Natural killer cell treated with Interleukin-12 subunit alpha and Interleukin-12 subunit beta and Interleukin-15 and Interleukin-18, amount 100 ng/mL, for 72 hours (primary cell): ENCODE measurements at regions not wholly inside any gene's neighbourhood (a gene's known extent, or its start where the extent isn't known, plus 50 kb on each side); places are given as distances from the start of the nearest gene placed in this dataset.
"Not testable (repeated sequence)": the region's sequence is repeated elsewhere in the genome, so short reads cannot be mapped to it uniquely, and the experiment has no call there.

Source experiments
- ATAC-seq, 2 donors: fragments of 150-1000 bp; cut with Tn5 transposase in 1 of 2; sonication (Bioruptor Pico), chemical (Tn5 transposase) in 1 of 2; 2 replicates each; pipeline ENCODE4 v1.10.0; 2021
- DNase-seq: peaks from one replicate; pipeline ENCODE4 v3.0.0; 2022; ENCODE audit warnings: low spot score
- H3K27ac Mint-ChIP-seq, 2 donors: 1 replicate in 1 of 2; 2 replicates in 1 of 2; pipeline ENCODE4 v1.8.0; 2022; ENCODE audit warnings: mixed read lengths in 2 of 2, mild to moderate bottlenecking in 1 of 2, moderate library complexity in 1 of 2
- H3K27me3 Mint-ChIP-seq, 2 donors: 1 replicate in 1 of 2; 2 replicates in 1 of 2; pipeline ENCODE4 v1.8.0; 2022; ENCODE audit warnings: mixed read lengths in 2 of 2
- H3K36me3 Mint-ChIP-seq: one replicate; pipeline ENCODE4 v1.8.0; 2022; ENCODE audit warnings: mixed read lengths
- H3K4me1 Mint-ChIP-seq, 2 donors: 1 replicate in 1 of 2; 2 replicates in 1 of 2; pipeline ENCODE4 v1.8.0; 2022; ENCODE audit warnings: low read depth in 2 of 2, mixed read lengths in 2 of 2, mild to moderate bottlenecking in 1 of 2
- H3K4me3 Mint-ChIP-seq: one replicate; pipeline ENCODE4 v1.8.0; 2022; ENCODE audit warnings: mixed read lengths
- H3K9me3 Mint-ChIP-seq: 2 replicates; pipeline ENCODE4 v1.8.0; 2022; ENCODE audit warnings: mixed read lengths

DNA sequence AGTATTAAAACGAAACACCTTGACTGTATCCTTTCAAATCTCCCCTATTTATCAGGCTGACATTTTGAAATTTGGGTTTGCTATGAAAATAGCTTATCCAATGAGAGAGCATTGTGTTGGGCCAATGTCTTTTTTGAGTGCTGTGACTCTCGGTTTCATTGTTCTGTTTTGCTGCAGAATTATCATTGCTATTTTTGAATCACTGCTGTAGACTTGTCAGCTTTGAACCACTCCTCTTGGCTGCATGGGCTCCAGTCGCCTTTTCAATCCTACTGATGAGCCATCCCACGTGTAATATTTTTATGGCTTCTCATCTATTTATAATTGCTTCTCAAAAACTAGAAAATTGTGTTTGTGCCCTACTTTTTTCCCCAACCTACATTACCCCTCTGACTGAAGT, 322.8 kb downstream of the LNPK start:
- no peaks in the 10 kb centered on the region for H3K36me3 Mint-ChIP-seq
- H3K4me1 Mint-ChIP-seq, result no peaks in the 10 kb centered on the region
- H3K27ac Mint-ChIP-seq, result no peak overlapping the region
- DNase-seq (no peak), ATAC-seq (no peak)
- H3K27me3 Mint-ChIP-seq, result peaks cover 5 to 35% of the 10 kb centered on the region in 2 donors
- H3K9me3 Mint-ChIP-seq, result no peaks in the 10 kb centered on the region
- no peak overlapping the region for H3K4me3 Mint-ChIP-seq

DNA sequence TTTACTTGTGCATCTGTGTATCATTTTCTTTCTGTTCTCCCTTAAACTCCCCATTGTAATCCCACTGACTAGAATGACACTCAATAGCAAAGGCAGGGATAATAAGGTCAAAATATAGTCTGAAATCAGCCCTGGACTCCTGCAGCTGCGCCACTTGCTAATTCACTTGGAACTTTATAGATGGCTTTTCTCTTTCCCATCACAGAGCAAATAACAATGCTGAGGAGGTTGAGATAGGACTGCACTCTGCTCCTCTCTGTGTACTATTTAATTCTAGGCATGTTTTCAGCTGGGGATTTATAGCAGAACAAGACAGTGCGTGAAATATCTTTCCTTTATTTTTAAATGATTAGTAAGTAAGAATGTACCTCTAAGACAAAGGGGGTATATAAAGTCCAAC, 324.2 kb downstream of the LNPK start:
- Mint-ChIP-seq H3K4me3 (no peak overlapping the region), H3K9me3 (no peaks in the 10 kb centered on the region), H3K27ac (no peak overlapping the region), H3K36me3 (no peaks in the 10 kb centered on the region), H3K4me1 (no peaks in the 10 kb centered on the region), H3K27me3 (peaks cover 2 to 26% of the 10 kb centered on the region in 2 donors)
- DNase-seq (no peak), ATAC-seq (no peak)

DNA sequence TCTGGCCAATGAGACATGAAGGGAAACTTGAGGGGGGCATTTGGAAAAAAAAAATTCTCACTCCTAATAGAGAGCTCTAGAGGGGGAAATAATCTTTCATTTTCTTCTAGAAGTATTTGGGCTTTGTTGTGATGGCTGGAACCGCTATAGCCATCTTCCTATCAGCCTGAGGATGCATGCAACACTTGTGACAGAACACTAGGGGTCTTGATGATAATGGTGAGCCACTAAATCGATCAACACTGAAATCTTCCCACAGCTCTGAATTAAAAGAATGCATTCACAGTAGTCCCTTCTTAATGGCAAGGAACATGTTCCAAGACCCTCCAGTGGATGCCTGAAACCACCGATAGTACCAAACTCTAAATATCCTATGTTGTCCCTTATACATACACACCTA, 325.3 kb downstream of the LNPK start:
- Mint-ChIP-seq H3K4me3 (no peak overlapping the region), H3K9me3 (no peaks in the 10 kb centered on the region), H3K27ac (no peak overlapping the region), H3K27me3 (peaks cover 2 to 30% of the 10 kb centered on the region in 2 donors), H3K4me1 (no peaks in the 10 kb centered on the region), H3K36me3 (no peaks in the 10 kb centered on the region)
- DNase-seq (no peak), ATAC-seq (no peak)

DNA sequence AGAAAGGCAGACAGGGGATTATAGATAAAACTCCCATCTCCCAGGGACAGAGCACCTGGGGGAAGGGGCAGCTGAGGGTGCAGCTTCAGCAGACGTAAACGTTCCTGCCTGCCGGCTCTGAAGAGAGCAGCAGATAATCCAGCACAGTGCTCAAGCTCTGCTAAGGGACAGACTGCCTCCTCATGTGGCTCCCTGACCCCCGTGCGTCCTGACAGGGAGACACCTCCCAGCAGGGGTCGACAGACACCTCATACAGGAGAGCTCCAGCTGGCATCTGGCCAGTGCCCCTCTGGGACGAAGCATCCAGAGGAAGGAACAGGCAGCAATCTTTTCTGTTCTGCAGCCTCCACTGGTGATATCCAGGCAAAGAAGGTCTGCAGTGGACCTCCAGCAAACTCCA, 333.3 kb downstream of the LNPK start:
- H3K27me3 Mint-ChIP-seq, result peaks cover 21 to 39% of the 10 kb centered on the region in 2 donors
- not testable (repeated sequence) for DNase-seq, H3K4me1 Mint-ChIP-seq, H3K4me3 Mint-ChIP-seq, ATAC-seq, H3K9me3 Mint-ChIP-seq, H3K27ac Mint-ChIP-seq, H3K36me3 Mint-ChIP-seq

DNA sequence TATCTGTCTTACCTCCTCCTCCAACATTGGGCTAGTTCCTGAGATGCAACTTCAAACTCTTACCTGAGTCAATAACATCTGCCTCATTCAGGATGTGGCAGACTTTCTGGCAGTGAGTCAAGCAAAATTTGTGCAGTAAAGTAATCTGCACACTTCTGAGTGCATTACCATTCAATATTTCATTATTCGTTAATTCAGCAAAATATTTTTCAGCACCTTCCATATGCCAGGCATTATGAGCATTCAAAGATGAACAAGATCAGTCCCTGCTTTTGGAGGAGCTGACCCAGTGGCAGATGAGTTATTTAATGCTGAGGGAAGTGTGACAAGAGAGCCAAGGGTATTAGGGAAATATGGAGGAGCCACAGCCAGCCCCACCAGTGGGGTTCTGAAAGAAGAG, 339.7 kb downstream of the LNPK start:
- DNase-seq (no peak), ATAC-seq (no peak)
- H3K4me3 Mint-ChIP-seq, result no peak overlapping the region
- H3K4me1 Mint-ChIP-seq, result no peaks in the 10 kb centered on the region
- peaks cover 20 to 44% of the 10 kb centered on the region in 2 donors for H3K27me3 Mint-ChIP-seq
- H3K36me3 Mint-ChIP-seq, result no peaks in the 10 kb centered on the region
- no peak overlapping the region for H3K27ac Mint-ChIP-seq
- H3K9me3 Mint-ChIP-seq, result peaks cover 2% of the 10 kb centered on the region

DNA sequence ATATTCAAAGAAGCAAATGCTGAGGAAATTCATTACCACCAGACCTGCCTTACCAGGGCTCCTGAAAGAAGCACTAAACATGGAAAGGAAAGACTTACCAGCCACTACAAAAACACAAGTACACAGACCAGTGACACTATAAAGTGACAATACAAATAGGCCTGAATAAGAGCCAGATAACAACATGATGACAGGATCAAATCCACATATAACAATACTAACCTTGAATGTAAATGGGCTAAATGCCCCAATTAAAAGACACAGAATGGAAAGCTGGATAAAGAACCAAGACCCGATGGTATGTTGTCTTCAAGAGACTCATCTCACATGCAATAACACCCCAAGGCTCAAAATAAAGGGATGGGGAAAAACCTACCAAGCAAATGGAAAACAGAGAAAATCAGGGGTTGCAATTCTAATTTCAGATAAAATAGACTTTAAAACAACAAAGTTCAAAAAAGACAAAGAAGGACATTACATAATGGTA, 353.4 kb downstream of the LNPK start:
- ATAC-seq (no peak), DNase-seq (no peak)
- Mint-ChIP-seq H3K27me3 (peaks cover 7 to 24% of the 10 kb centered on the region in 2 donors), H3K27ac (no peak overlapping the region), H3K36me3 (no peaks in the 10 kb centered on the region), H3K4me3 (no peak overlapping the region), H3K9me3 (no peaks in the 10 kb centered on the region), H3K4me1 (no peaks in the 10 kb centered on the region)

DNA sequence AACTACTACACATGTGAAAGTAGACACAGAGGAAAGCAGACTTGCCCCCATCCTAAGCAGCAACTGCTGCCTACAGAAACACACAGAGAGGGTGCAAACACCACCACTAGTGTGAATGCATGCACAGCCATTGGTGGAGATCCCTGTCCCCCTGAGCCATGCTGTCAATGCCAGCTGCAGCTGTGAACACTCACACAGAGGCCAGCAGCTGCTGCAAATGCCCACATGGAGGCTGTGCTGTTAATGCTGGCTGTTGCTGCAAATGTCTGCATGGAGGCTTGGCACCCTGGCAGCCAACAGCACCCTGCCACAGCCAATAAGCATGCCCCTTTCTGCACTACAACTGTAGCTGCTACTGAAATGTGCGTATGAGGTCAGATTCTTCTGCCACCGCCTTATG, 355.0 kb downstream of the LNPK start:
- H3K27ac Mint-ChIP-seq, result no peak overlapping the region
- no peak overlapping the region for H3K4me3 Mint-ChIP-seq
- DNase-seq, result no peak
- no peaks in the 10 kb centered on the region for H3K4me1 Mint-ChIP-seq
- H3K27me3 Mint-ChIP-seq, result peaks cover 11% of the 10 kb centered on the region in 2 donors
- no peaks in the 10 kb centered on the region for H3K36me3 Mint-ChIP-seq
- ATAC-seq, result no peak
- H3K9me3 Mint-ChIP-seq, result no peaks in the 10 kb centered on the region

DNA sequence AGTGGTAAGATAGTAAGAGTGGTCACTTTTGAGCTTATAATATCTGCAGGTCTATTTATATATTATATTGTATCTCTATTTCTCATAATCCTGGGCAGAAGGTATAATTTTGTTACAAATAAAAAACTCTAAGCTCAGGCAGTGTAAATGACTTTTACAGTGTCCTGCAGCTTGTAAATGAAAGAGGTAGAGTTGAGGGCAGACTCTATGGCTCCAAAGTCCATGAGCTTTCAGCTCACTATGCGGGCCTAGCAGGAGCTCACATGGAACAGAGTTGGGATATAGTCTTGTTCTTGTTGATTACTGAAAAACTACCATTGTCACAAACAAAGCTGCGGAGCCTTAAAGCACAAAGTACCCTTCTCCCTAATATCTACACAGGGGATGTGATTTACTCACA, 361.4 kb downstream of the LNPK start:
- H3K4me1 Mint-ChIP-seq, result no peaks in the 10 kb centered on the region
- ATAC-seq, result no peak
- DNase-seq, result no peak
- H3K27me3 Mint-ChIP-seq, result peaks cover 18 to 24% of the 10 kb centered on the region in 2 donors
- H3K9me3 Mint-ChIP-seq, result no peaks in the 10 kb centered on the region
- H3K36me3 Mint-ChIP-seq, result no peaks in the 10 kb centered on the region
- H3K27ac Mint-ChIP-seq, result no peak overlapping the region
- H3K4me3 Mint-ChIP-seq, result no peak overlapping the region

DNA sequence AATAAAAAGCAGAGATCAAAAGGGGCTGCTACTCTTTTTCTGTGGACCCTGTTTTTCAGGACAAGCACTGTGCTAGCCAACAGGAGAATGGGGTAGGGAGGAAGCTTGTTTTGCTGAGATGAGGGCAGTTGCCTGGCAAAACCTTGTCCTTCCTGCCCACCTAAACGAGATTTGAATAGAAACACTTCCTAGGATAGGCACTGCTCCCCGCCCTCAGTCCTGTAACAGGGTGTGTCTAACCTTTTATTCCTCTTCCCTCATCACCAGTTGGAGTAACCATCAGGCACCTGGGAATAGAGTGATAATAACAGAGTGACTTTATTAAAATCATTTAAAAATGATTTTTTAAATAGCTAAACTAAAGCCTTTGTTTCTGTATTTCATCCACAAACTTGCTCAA, 368.8 kb downstream of the LNPK start:
- DNase-seq (no peak), ATAC-seq (no peak)
- Mint-ChIP-seq H3K9me3 (no peaks in the 10 kb centered on the region), H3K36me3 (no peaks in the 10 kb centered on the region), H3K27ac (no peak overlapping the region), H3K4me1 (no peaks in the 10 kb centered on the region), H3K27me3 (peaks cover 22 to 36% of the 10 kb centered on the region in 2 donors), H3K4me3 (no peak overlapping the region)

DNA sequence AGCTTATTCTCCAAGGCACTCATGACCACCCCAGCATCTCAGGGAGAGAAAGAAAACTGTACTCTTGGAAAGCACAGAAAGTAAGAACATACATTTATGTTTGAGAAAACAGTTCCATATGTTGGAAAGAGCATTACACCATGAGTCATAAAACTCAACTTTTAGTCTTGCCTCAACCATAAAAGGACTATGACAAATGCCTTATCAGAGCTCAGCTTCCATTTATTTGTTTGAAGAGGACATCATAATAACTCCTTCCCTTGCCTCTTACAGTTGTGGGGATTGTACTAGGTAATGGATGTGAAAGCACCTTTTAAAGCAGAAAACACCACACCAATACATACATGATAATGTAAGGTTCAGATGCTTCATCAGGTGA, 370.8 kb downstream of the LNPK start:
- no peaks in the 10 kb centered on the region for H3K9me3 Mint-ChIP-seq
- H3K27ac Mint-ChIP-seq, result no peak overlapping the region
- ATAC-seq (no peak), DNase-seq (no peak)
- H3K27me3 Mint-ChIP-seq, result peaks cover 21 to 45% of the 10 kb centered on the region in 2 donors
- no peak overlapping the region for H3K4me3 Mint-ChIP-seq
- no peaks in the 10 kb centered on the region for H3K36me3 Mint-ChIP-seq
- no peaks in the 10 kb centered on the region for H3K4me1 Mint-ChIP-seq

DNA sequence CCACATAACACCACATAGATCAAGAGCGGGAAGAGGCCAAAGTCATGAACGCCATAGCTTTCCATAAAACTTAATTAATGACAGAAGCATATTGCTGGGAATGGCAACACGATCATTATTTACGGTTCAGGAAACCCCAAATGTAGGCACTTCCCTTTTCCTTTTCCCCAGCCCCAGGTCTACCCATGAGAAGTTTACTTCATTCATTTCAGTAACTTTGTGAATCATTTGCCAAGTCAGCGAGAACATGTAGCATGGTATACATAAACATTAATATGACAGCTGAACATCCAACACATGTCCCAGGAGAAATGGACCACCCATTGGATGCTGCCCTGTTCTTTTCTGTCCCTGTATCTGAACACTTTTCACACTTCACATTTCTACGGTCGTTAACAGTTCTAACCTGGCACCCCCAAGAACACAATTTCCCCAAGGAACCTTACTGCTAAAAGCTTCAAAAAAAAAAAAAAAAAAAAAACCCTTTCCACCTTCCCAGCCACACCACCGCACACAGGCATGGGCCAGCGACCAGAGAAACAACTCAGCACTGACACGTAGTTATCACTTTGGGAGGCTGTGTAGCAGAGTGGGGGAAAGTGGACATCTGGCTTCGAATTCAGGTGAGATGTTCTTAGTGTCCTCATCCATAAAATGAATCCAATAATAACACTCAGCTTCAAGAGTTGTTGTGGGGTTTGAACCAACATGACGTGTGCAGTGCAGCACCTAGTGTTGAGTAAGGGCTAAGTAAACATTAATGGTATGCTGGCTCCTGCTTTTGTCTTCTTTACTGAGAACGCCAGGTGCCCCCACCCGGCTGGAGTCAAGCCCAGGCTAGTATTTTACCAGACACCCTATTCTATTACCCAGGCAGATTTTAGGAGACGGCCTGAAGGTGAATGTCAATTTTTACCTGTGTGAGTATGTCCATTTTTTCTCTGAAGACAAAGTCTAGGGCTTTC, 371.5 kb downstream of the LNPK start:
- Mint-ChIP-seq H3K27ac (no peak overlapping the region), H3K36me3 (no peaks in the 10 kb centered on the region), H3K9me3 (no peaks in the 10 kb centered on the region), H3K4me3 (no peak overlapping the region), H3K27me3 (peaks cover 20 to 38% of the 10 kb centered on the region in 2 donors), H3K4me1 (no peaks in the 10 kb centered on the region)
- DNase-seq (no peak), ATAC-seq (no peak)

DNA sequence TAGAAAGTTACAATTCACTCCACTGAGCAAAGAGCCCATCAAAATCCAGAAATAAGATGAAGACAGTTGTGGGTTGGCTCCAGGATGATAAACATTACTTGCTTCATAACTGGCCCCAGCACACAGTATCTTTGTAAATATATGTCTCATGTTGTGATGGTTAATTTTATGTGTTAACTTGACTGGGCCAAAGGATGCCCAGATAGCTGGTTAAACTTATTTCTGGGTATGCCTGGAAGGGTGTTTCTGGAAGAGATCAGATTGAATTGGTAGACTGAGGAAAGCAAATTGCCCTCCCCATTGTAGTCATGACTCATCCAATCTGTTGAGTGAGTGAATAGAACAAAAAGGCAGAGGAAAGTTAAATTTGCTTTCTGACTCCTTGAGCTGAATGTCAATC, 373.8 kb downstream of the LNPK start:
- Mint-ChIP-seq H3K27ac (no peak overlapping the region), H3K4me3 (no peak overlapping the region), H3K27me3 (peaks cover 20 to 34% of the 10 kb centered on the region in 2 donors), H3K9me3 (no peaks in the 10 kb centered on the region), H3K36me3 (peaks cover 4% of the 10 kb centered on the region), H3K4me1 (peaks cover 0 to 3% of the 10 kb centered on the region in 2 donors)
- DNase-seq (no peak), ATAC-seq (no peak)

DNA sequence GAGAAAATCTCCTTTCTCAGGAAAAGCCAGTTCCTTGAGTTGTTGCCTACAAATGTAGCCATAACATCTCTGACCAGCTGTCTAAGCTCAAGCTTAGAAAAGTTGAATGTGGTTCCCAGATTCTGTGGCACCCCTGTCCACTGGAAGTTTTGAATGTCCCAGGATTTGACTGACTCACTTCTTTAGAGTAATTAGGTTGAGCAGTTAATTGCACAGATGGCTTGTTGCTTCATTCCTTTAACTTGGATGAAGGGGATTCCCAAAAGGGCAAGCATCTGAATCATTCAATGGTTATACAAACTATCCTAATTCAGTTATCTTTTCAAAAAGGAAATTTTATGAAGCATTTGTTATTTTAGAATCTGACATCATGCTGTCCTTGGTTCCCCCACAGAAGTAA, 374.7 kb downstream of the LNPK start:
- Mint-ChIP-seq H3K27ac (no peak overlapping the region), H3K36me3 (peaks cover 4% of the 10 kb centered on the region), H3K9me3 (no peaks in the 10 kb centered on the region), H3K4me3 (no peak overlapping the region), H3K27me3 (peaks cover 20 to 34% of the 10 kb centered on the region in 2 donors), H3K4me1 (peaks cover 0 to 3% of the 10 kb centered on the region in 2 donors)
- no peak for ATAC-seq
- DNase-seq, result no peak

DNA sequence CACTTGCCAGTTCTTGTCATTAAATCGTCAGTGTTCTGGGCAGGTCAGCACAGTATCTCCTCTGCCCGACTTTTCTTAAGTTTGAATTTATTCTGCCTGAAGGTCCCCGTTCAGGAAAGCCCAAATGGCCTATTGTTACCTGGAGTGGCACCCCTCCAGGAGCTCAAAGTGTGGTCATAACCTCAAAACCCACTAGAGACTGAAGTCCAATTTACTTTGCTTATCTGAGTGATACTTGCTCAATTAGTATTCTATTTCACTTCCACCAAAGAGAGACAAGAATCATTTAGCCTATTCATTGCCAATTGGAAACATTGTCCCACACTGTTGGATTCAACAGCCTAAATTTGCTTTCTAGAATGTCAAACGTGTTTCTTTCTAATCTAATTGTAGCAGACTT, 375.3 kb downstream of the LNPK start:
- DNase-seq (no peak), ATAC-seq (no peak)
- Mint-ChIP-seq H3K4me3 (no peak overlapping the region), H3K27ac (no peak overlapping the region), H3K4me1 (peaks cover 0 to 3% of the 10 kb centered on the region in 2 donors), H3K36me3 (peaks cover 4% of the 10 kb centered on the region), H3K9me3 (no peaks in the 10 kb centered on the region), H3K27me3 (peaks cover 18 to 34% of the 10 kb centered on the region in 2 donors)
